Thoracic aorta (tissue), 2 donors: ENCODE measurements at regions not wholly inside any gene's neighbourhood (a gene's known extent, or its start where the extent isn't known, plus 50 kb on each side); places are given as distances from the start of the nearest gene placed in this dataset.

Experiments used
- ATAC-seq: fragments of 150-250 bp; one replicate; pipeline ENCODE4 v1.8.0; 2017; ENCODE audit warnings: low read depth; ENCODE audit not compliant: insufficient number of reproducible peaks, low FRiP score
- DNase-seq: peaks from one replicate; pipeline ENCODE4 v3.0.0-alpha.2; 2020; ENCODE audit warnings: low spot score
- H3K27ac ChIP-seq, 2 donors: fragments of 200-600 bp; sonication (generic); 1 replicate in 1 of 2; 2 replicates in 1 of 2; pipeline ENCODE4 v1.5.1; 2016; ENCODE audit warnings: mild to moderate bottlenecking in 2 of 2, moderate library complexity in 2 of 2
- H3K27me3 ChIP-seq: fragments of 200-600 bp; sonication (generic); replicated peaks from 2 replicates; pipeline ENCODE4 v1.6.0; 2016; ENCODE audit warnings: mild to moderate bottlenecking; ENCODE audit not compliant: insufficient read depth
- H3K36me3 ChIP-seq: fragments of 200-600 bp; sonication (generic); one replicate; pipeline ENCODE4 v1.5.1; 2016
- H3K4me1 ChIP-seq, 2 donors: fragments of 200-600 bp; sonication (generic); 1 replicate in 1 of 2; 2 replicates in 1 of 2; pipeline versions ENCODE4 v1.5.1 to v1.6.0; 2016; ENCODE audit warnings: low read depth in 2 of 2, mild to moderate bottlenecking in 1 of 2; ENCODE audit not compliant: control insufficient read depth in 1 of 2
- H3K4me3 ChIP-seq: fragments of 200-600 bp; sonication (generic); 2 replicates; pipeline ENCODE4 v1.5.1; 2016; ENCODE audit warnings: mild to moderate bottlenecking
- H3K9me3 ChIP-seq: fragments of 200-600 bp; sonication (generic); 2 replicates; pipeline ENCODE4 v1.5.1; 2016
- TF ChIP-seq, protein P1 (sequence below): fragments of 200-600 bp; sonication (generic); IDR thresholded peaks from one replicate; pipeline ENCODE4 v1.5.1; 2019; ENCODE audit warnings: antibody characterized with exemption

- TF ChIP-seq, protein P1, sequence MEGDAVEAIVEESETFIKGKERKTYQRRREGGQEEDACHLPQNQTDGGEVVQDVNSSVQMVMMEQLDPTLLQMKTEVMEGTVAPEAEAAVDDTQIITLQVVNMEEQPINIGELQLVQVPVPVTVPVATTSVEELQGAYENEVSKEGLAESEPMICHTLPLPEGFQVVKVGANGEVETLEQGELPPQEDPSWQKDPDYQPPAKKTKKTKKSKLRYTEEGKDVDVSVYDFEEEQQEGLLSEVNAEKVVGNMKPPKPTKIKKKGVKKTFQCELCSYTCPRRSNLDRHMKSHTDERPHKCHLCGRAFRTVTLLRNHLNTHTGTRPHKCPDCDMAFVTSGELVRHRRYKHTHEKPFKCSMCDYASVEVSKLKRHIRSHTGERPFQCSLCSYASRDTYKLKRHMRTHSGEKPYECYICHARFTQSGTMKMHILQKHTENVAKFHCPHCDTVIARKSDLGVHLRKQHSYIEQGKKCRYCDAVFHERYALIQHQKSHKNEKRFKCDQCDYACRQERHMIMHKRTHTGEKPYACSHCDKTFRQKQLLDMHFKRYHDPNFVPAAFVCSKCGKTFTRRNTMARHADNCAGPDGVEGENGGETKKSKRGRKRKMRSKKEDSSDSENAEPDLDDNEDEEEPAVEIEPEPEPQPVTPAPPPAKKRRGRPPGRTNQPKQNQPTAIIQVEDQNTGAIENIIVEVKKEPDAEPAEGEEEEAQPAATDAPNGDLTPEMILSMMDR: no peak
- H3K4me1 ChIP-seq: no peaks in the 10 kb centered on the region
- H3K36me3 ChIP-seq: no peaks in the 10 kb centered on the region
- H3K27ac ChIP-seq: no peak overlapping the region
- H3K4me3 ChIP-seq: no peak overlapping the region
- no peaks in the 10 kb centered on the region for H3K9me3 ChIP-seq
- DNase-seq: no peak
- ATAC-seq: no peak
- H3K27me3 ChIP-seq: no peaks in the 10 kb centered on the region
Observed at GRCh38 chr11:123313262-123313661, 116.8 kb upstream of the GRAMD1B start.

- TF ChIP-seq, protein P1: no peak
- Histone ChIP-seq H3K27ac (no peak overlapping the region), H3K4me1 (no peaks in the 10 kb centered on the region), H3K4me3 (no peak overlapping the region), H3K36me3 (no peaks in the 10 kb centered on the region), H3K9me3 (no peaks in the 10 kb centered on the region), H3K27me3 (no peaks in the 10 kb centered on the region)
- DNase-seq: no peak
- ATAC-seq: no peak
Observed at GRCh38 chr11:123308077-123308476, 113.0 kb upstream of the CLMP start.

GRCh38 chr11:123307276-123307675, 112.2 kb upstream of the CLMP start:
- H3K4me3 ChIP-seq: no peak overlapping the region
- no peaks in the 10 kb centered on the region for H3K36me3 ChIP-seq
- no peaks in the 10 kb centered on the region for H3K9me3 ChIP-seq
- peaks cover under 1% of the 10 kb centered on the region in 2 donors for H3K4me1 ChIP-seq
- no peaks in the 10 kb centered on the region for H3K27me3 ChIP-seq
- DNase-seq (no peak), ATAC-seq (no peak)
- TF ChIP-seq, protein P1: no peak
- no peak overlapping the region for H3K27ac ChIP-seq

GRCh38 chr11:123306531-123306930, 111.5 kb upstream of the CLMP start:
- Histone ChIP-seq H3K9me3 (no peaks in the 10 kb centered on the region), H3K27ac (no peak overlapping the region), H3K36me3 (no peaks in the 10 kb centered on the region), H3K4me1 (peaks cover 6 to 7% of the 10 kb centered on the region in 2 donors), H3K27me3 (no peaks in the 10 kb centered on the region), H3K4me3 (no peak overlapping the region)
- TF ChIP-seq, protein P1: no peak
- no peak for DNase-seq
- no peak for ATAC-seq

GRCh38 chr11:123305601-123306375, 110.7 kb upstream of the CLMP start:
- H3K4me3 ChIP-seq: no peak overlapping the region
- no peaks in the 10 kb centered on the region for H3K27me3 ChIP-seq
- H3K27ac ChIP-seq: no peak overlapping the region
- DNase-seq (no peak), ATAC-seq (no peak)
- no peaks in the 10 kb centered on the region for H3K36me3 ChIP-seq
- TF ChIP-seq, protein P1: no peak
- no peaks in the 10 kb centered on the region for H3K9me3 ChIP-seq
- peaks cover 6 to 7% of the 10 kb centered on the region in 2 donors for H3K4me1 ChIP-seq
